Breast epithelium (tissue), 3 donors: ENCODE measurements at regions not wholly inside any gene's neighbourhood (a gene's known extent, or its start where the extent isn't known, plus 50 kb on each side); places are given as distances from the start of the nearest gene placed in this dataset.

Experiments used
- CTCF ChIP-seq, 3 donors: fragments of 450-650 bp; IDR thresholded peaks; one replicate each; pipeline ENCODE4 v1.5.1; 2016 to 2017; ENCODE audit warnings: antibody characterized with exemption in 3 of 3, mild to moderate bottlenecking in 3 of 3, moderate library complexity in 3 of 3
- POLR2AphosphoS5 ChIP-seq, 3 donors: sonication (generic); formaldehyde crosslinking; IDR thresholded peaks; one replicate each; pipeline ENCODE4 v1.6.1; 2017; ENCODE audit warnings: antibody characterized with exemption in 3 of 3

- TF ChIP-seq CTCF (IDR thresholded peaks at IDR 0.05) (no peak), POLR2AphosphoS5 (IDR thresholded peaks at IDR 0.05) (no peak)
These were observed 76.6 kb upstream of the F3 start for GRCh38 chr1:94617957-94618739.
